Calu3 (cell line): ENCODE measurements at regions not wholly inside any gene's neighbourhood (a gene's known extent, or its start where the extent isn't known, plus 50 kb on each side); places are given as distances from the start of the nearest gene placed in this dataset.

Source experiments
- BruUV-seq: library from RNA; stranded (reverse); fragments of 400-500 nt; replicated peaks from 2 replicates; lab custom pipeline; 2021; lab: Mats Ljungman, UMichigan
- CTCF ChIA-PET: fragments of 300-600 bp; sonication (Branson Sonifier 250); formaldehyde crosslinking; loops from one replicate; lab custom pipeline; 2022; ENCODE audit warnings: antibody characterized with exemption; lab: Charles Lee
- DNase-seq: peaks from one replicate; pipeline ENCODE4 v3.0.0; 2022
- H3K27ac Mint-ChIP-seq: one replicate; pipeline ENCODE4 v1.8.0; 2022; ENCODE audit warnings: mixed read lengths; ENCODE audit not compliant: unreplicated experiment
- H3K27me3 Mint-ChIP-seq: one replicate; pipeline ENCODE4 v1.8.0; 2022; ENCODE audit warnings: mixed read lengths; ENCODE audit not compliant: unreplicated experiment
- H3K36me3 Mint-ChIP-seq: one replicate; pipeline ENCODE4 v1.8.0; 2022; ENCODE audit warnings: mild to moderate bottlenecking, moderate library complexity, mixed read lengths; ENCODE audit not compliant: insufficient read depth, unreplicated experiment
- H3K4me1 Mint-ChIP-seq: one replicate; pipeline ENCODE4 v1.8.0; 2022; ENCODE audit warnings: mild to moderate bottlenecking, low read depth, mixed read lengths; ENCODE audit not compliant: unreplicated experiment
- H3K4me3 Mint-ChIP-seq: one replicate; pipeline ENCODE4 v1.8.0; 2022; ENCODE audit warnings: mild to moderate bottlenecking, low read depth, moderate library complexity, mixed read lengths; ENCODE audit not compliant: unreplicated experiment
- H3K9me3 Mint-ChIP-seq: one replicate; pipeline ENCODE4 v1.8.0; 2022; ENCODE audit warnings: low read depth, mixed read lengths; ENCODE audit not compliant: unreplicated experiment
- intact Hi-C: fragments of 100-400 bp; cut with micrococcal nuclease; formaldehyde crosslinking; loops from one replicate; pipeline ENCODE4 v1.10.0; 2022; ENCODE audit not compliant: unreplicated experiment
- TF ChIP-seq, protein P1 (sequence below): fragments of 200-600 bp; IDR thresholded peaks from one replicate; pipeline ENCODE4 v1.8.0; 2022; ENCODE audit warnings: antibody characterized with exemption; ENCODE audit not compliant: unreplicated experiment

DNA sequence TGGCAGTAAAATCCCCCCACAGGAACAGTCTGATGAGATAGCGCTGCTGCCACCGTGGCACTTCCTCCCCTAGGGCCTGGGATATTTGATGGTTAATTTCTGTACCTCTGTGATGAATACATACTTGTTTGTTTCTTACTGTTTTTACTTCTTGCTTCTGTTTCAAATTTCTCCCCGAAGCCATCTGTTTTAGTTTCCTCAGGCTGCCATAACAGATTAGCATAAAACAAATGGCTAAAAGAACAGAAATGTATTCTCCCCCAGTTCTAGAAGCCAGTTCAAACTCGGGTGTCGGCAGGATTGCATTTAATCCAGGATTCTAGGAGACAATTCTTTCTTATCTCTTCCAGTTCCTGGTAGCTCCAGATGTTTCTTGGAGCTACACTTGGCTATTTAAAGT, 435.9 kb downstream of the DSEL start:
- CTCF ChIA-PET, result no interaction called here
- Mint-ChIP-seq H3K4me1 (no peaks in the 10 kb centered on the region), H3K4me3 (no peak overlapping the region), H3K27ac (no peak overlapping the region), H3K36me3 (no peaks in the 10 kb centered on the region), H3K9me3 (no peaks in the 10 kb centered on the region), H3K27me3 (no peaks in the 10 kb centered on the region)
- intact Hi-C loops, result no loop called here
- no peak for DNase-seq
- BruUV-seq, result no TSS peak
- TF ChIP-seq, protein P1, sequence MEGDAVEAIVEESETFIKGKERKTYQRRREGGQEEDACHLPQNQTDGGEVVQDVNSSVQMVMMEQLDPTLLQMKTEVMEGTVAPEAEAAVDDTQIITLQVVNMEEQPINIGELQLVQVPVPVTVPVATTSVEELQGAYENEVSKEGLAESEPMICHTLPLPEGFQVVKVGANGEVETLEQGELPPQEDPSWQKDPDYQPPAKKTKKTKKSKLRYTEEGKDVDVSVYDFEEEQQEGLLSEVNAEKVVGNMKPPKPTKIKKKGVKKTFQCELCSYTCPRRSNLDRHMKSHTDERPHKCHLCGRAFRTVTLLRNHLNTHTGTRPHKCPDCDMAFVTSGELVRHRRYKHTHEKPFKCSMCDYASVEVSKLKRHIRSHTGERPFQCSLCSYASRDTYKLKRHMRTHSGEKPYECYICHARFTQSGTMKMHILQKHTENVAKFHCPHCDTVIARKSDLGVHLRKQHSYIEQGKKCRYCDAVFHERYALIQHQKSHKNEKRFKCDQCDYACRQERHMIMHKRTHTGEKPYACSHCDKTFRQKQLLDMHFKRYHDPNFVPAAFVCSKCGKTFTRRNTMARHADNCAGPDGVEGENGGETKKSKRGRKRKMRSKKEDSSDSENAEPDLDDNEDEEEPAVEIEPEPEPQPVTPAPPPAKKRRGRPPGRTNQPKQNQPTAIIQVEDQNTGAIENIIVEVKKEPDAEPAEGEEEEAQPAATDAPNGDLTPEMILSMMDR, result no peak

DNA sequence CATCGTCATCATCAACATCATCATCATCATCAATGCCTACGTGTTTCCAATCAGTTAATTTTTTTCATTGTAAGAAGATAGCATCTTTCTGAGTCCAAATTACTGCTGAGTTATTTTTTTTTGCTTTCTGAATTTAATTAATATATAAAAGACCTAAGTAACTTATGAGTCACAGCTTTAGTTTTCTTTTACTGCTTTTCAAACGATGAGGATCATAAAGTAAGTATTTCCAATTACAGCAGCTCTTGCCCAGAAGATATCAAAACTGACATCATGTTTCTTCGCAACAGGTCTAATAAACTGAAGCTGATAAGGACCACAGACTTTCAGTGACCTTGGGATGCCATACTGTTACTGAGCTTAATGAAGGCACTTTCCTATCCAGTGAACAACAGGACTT, 442.2 kb downstream of the DSEL start:
- CTCF ChIA-PET, result no interaction called here
- Mint-ChIP-seq H3K27me3 (no peaks in the 10 kb centered on the region), H3K27ac (no peak overlapping the region), H3K4me3 (no peak overlapping the region), H3K4me1 (no peaks in the 10 kb centered on the region), H3K36me3 (no peaks in the 10 kb centered on the region), H3K9me3 (no peaks in the 10 kb centered on the region)
- TF ChIP-seq, protein P1, result no peak
- DNase-seq, result no peak
- intact Hi-C loops, result no loop called here
- BruUV-seq, result no TSS peak

DNA sequence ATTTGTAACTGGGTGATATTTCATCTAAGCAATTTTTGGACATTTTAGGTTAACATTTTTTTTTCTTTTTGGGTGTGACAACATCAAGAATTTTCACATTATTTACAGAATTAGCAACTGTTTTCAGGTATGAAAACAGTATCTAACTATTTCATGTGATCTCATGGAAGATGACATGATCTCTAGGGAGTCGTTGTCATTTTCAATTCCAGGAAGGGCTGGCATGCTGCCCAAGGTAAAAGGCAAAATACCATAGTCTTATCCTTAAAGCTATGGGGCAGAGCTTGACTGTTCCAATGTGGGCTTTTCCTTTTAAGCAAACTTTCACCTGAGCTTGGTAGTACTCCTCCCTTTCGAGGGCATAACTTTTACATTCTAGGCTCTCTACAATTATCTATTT, 443.7 kb downstream of the DSEL start:
- CTCF ChIA-PET, result interaction anchor here (0.6 to 0.7 kb wide), 2 partner anchors 9 to 347 kb away, joined by 3 to 4 read pairs; no protein-coding TSS in a partner anchor
- DNase-seq, result no peak
- Mint-ChIP-seq H3K36me3 (no peaks in the 10 kb centered on the region), H3K4me3 (no peak overlapping the region), H3K9me3 (no peaks in the 10 kb centered on the region), H3K27me3 (no peaks in the 10 kb centered on the region), H3K27ac (no peak overlapping the region), H3K4me1 (no peaks in the 10 kb centered on the region)
- TF ChIP-seq, protein P1, result no peak
- intact Hi-C loops, result no loop called here
- no TSS peak for BruUV-seq

DNA sequence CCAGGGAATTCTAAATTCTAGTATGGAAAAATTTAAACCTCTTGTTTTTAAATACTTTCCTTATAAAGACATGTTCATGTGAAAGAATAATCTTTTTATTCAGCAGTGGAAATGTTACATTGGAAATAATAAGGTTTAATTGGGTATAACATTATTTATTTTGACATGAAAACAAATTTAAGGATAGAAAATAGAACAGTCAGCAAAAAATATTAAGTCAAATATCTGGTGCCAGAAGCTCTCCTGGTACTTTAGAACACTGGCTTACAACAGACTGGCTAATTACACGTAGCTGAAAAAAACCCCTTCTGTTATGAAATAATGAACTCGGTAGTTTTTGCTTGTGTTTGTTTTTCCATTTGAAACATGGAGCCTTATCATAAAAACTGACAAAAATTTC, 447.9 kb downstream of the DSEL start:
- no peak overlapping the region for H3K27ac Mint-ChIP-seq
- H3K27me3 Mint-ChIP-seq, result no peaks in the 10 kb centered on the region
- H3K36me3 Mint-ChIP-seq, result no peaks in the 10 kb centered on the region
- DNase-seq, result no peak
- intact Hi-C loops, result no loop called here
- H3K4me1 Mint-ChIP-seq, result no peaks in the 10 kb centered on the region
- CTCF ChIA-PET, result no interaction called here
- no peak overlapping the region for H3K4me3 Mint-ChIP-seq
- TF ChIP-seq, protein P1, result no peak
- no TSS peak for BruUV-seq
- no peaks in the 10 kb centered on the region for H3K9me3 Mint-ChIP-seq
